ENCODE measurements at regions not wholly inside any gene's neighbourhood (a gene's known extent, or its start where the extent isn't known, plus 50 kb on each side); places are given as distances from the start of the nearest gene placed in this dataset.

- TF ChIP-seq CTCF (IDR thresholded peaks at IDR 0.05), result no peak
- no peak for TF ChIP-seq ZFX (IDR thresholded peaks at IDR 0.05; ENCODE audit: borderline replicate concordance)
Measured at GRCh38 chr9:115195912-115196311, 78.0 kb upstream of the TNC start.

All from 22Rv1 (cell line).